Activated naive CD4-positive, alpha-beta T cell treated with anti-CD3 and anti-CD28 coated beads, Interleukin-2, amount 50 U/mL, for 24 hours (primary cell): ENCODE measurements at regions not wholly inside any gene's neighbourhood (a gene's known extent, or its start where the extent isn't known, plus 50 kb on each side); places are given as distances from the start of the nearest gene placed in this dataset.
"Not testable (repeated sequence)": the region's sequence is repeated elsewhere in the genome, so short reads cannot be mapped to it uniquely, and the experiment has no call there.

Source experiments
- H3K27ac Mint-ChIP-seq: one replicate; pipeline ENCODE4 v1.8.0; 2021; ENCODE audit warnings: mild to moderate bottlenecking, mixed read lengths
- H3K27me3 Mint-ChIP-seq: one replicate; pipeline ENCODE4 v1.8.0; 2021; ENCODE audit warnings: mixed read lengths
- H3K36me3 Mint-ChIP-seq: one replicate; pipeline ENCODE4 v1.8.0; 2021; ENCODE audit warnings: mixed read lengths
- H3K4me1 Mint-ChIP-seq: one replicate; pipeline ENCODE4 v1.8.0; 2021; ENCODE audit warnings: mixed read lengths
- H3K4me3 Mint-ChIP-seq: one replicate; pipeline ENCODE4 v1.8.0; 2021; ENCODE audit warnings: mild to moderate bottlenecking, mixed read lengths
- H3K9me3 Mint-ChIP-seq: one replicate; pipeline ENCODE4 v1.8.0; 2021; ENCODE audit warnings: mixed read lengths

- not testable (repeated sequence) for H3K27me3 Mint-ChIP-seq, H3K9me3 Mint-ChIP-seq, H3K4me3 Mint-ChIP-seq, H3K4me1 Mint-ChIP-seq, H3K36me3 Mint-ChIP-seq, H3K27ac Mint-ChIP-seq
Observed at GRCh38 chr17:20633268-20634059, 53.9 kb downstream of the CDRT15L2 start.

GRCh38 chr17:20640147-20640546, 60.6 kb downstream of the CDRT15L2 start:
- H3K36me3 Mint-ChIP-seq, H3K4me3 Mint-ChIP-seq, H3K27ac Mint-ChIP-seq, H3K4me1 Mint-ChIP-seq, H3K9me3 Mint-ChIP-seq, H3K27me3 Mint-ChIP-seq: not testable (repeated sequence)

GRCh38 chr17:20646661-20647272, 67.2 kb downstream of the CDRT15L2 start:
- H3K9me3 Mint-ChIP-seq, H3K36me3 Mint-ChIP-seq, H3K4me1 Mint-ChIP-seq, H3K27ac Mint-ChIP-seq, H3K27me3 Mint-ChIP-seq, H3K4me3 Mint-ChIP-seq: not testable (repeated sequence)

- H3K4me1 Mint-ChIP-seq, H3K36me3 Mint-ChIP-seq, H3K27me3 Mint-ChIP-seq, H3K9me3 Mint-ChIP-seq, H3K27ac Mint-ChIP-seq, H3K4me3 Mint-ChIP-seq: not testable (repeated sequence)
Observed at GRCh38 chr17:20649097-20649767, 69.7 kb downstream of the CDRT15L2 start.

GRCh38 chr17:20651022-20651421, 71.5 kb downstream of the CDRT15L2 start:
- not testable (repeated sequence) for H3K27ac Mint-ChIP-seq

GRCh38 chr17:20651736-20652135, 72.2 kb downstream of the CDRT15L2 start:
- H3K36me3 Mint-ChIP-seq, H3K27ac Mint-ChIP-seq, H3K9me3 Mint-ChIP-seq, H3K4me3 Mint-ChIP-seq, H3K27me3 Mint-ChIP-seq, H3K4me1 Mint-ChIP-seq: not testable (repeated sequence)

More at GRCh38 chr17:20651022-20651421, 71.5 kb downstream of the CDRT15L2 start:
- not testable (repeated sequence) for H3K9me3 Mint-ChIP-seq, H3K4me1 Mint-ChIP-seq, H3K4me3 Mint-ChIP-seq, H3K36me3 Mint-ChIP-seq, H3K27me3 Mint-ChIP-seq

- not testable (repeated sequence) for H3K36me3 Mint-ChIP-seq, H3K4me3 Mint-ChIP-seq, H3K4me1 Mint-ChIP-seq, H3K9me3 Mint-ChIP-seq, H3K27ac Mint-ChIP-seq, H3K27me3 Mint-ChIP-seq
Observed at GRCh38 chr17:20653391-20653790, 73.9 kb downstream of the CDRT15L2 start.

GRCh38 chr17:20654114-20654513, 74.6 kb downstream of the CDRT15L2 start:
- not testable (repeated sequence) for H3K27ac Mint-ChIP-seq, H3K4me3 Mint-ChIP-seq

GRCh38 chr17:20654575-20654974, 75.1 kb downstream of the CDRT15L2 start:
- not testable (repeated sequence) for H3K4me1 Mint-ChIP-seq, H3K4me3 Mint-ChIP-seq, H3K27ac Mint-ChIP-seq, H3K27me3 Mint-ChIP-seq, H3K9me3 Mint-ChIP-seq, H3K36me3 Mint-ChIP-seq

More at GRCh38 chr17:20654114-20654513, 74.6 kb downstream of the CDRT15L2 start:
- H3K9me3 Mint-ChIP-seq, H3K27me3 Mint-ChIP-seq, H3K36me3 Mint-ChIP-seq, H3K4me1 Mint-ChIP-seq: not testable (repeated sequence)

GRCh38 chr17:20665103-20665955, 85.8 kb downstream of the CDRT15L2 start:
- H3K36me3 Mint-ChIP-seq, H3K4me3 Mint-ChIP-seq, H3K4me1 Mint-ChIP-seq, H3K9me3 Mint-ChIP-seq, H3K27me3 Mint-ChIP-seq, H3K27ac Mint-ChIP-seq: not testable (repeated sequence)

GRCh38 chr17:20666689-20667088, 87.2 kb downstream of the CDRT15L2 start:
- not testable (repeated sequence) for H3K36me3 Mint-ChIP-seq, H3K9me3 Mint-ChIP-seq, H3K4me1 Mint-ChIP-seq, H3K27me3 Mint-ChIP-seq, H3K27ac Mint-ChIP-seq, H3K4me3 Mint-ChIP-seq

- not testable (repeated sequence) for H3K9me3 Mint-ChIP-seq, H3K4me3 Mint-ChIP-seq
Observed at GRCh38 chr17:20667712-20668111, 88.2 kb downstream of the CDRT15L2 start.

GRCh38 chr17:20668316-20668715, 88.8 kb downstream of the CDRT15L2 start:
- H3K27me3 Mint-ChIP-seq, H3K9me3 Mint-ChIP-seq, H3K4me1 Mint-ChIP-seq, H3K4me3 Mint-ChIP-seq, H3K27ac Mint-ChIP-seq, H3K36me3 Mint-ChIP-seq: not testable (repeated sequence)

More at GRCh38 chr17:20667712-20668111, 88.2 kb downstream of the CDRT15L2 start:
- not testable (repeated sequence) for H3K4me1 Mint-ChIP-seq, H3K36me3 Mint-ChIP-seq, H3K27ac Mint-ChIP-seq, H3K27me3 Mint-ChIP-seq

GRCh38 chr17:20668868-20669267, 89.3 kb downstream of the CDRT15L2 start:
- not testable (repeated sequence) for H3K4me1 Mint-ChIP-seq, H3K4me3 Mint-ChIP-seq, H3K36me3 Mint-ChIP-seq, H3K27ac Mint-ChIP-seq, H3K27me3 Mint-ChIP-seq, H3K9me3 Mint-ChIP-seq

GRCh38 chr17:20670506-20670905, 91.0 kb downstream of the CDRT15L2 start:
- not testable (repeated sequence) for H3K36me3 Mint-ChIP-seq, H3K27ac Mint-ChIP-seq, H3K4me3 Mint-ChIP-seq, H3K9me3 Mint-ChIP-seq, H3K4me1 Mint-ChIP-seq, H3K27me3 Mint-ChIP-seq

- H3K4me1 Mint-ChIP-seq, H3K27me3 Mint-ChIP-seq, H3K4me3 Mint-ChIP-seq, H3K9me3 Mint-ChIP-seq, H3K36me3 Mint-ChIP-seq, H3K27ac Mint-ChIP-seq: not testable (repeated sequence)
Observed at GRCh38 chr17:20674374-20674773, 94.8 kb downstream of the CDRT15L2 start.
